ENCODE measurements at regions not wholly inside any gene's neighbourhood (a gene's known extent, or its start where the extent isn't known, plus 50 kb on each side); places are given as distances from the start of the nearest gene placed in this dataset.

GRCh38 chr16:5461141-5461540, 363.5 kb upstream of the EEF2KMT start:
- TF ChIP-seq POLR2A (IDR thresholded peaks at IDR 0.05) = no peak
- H3K4me3 ChIP-seq = no peak overlapping the region
- no peaks in the 10 kb centered on the region for H3K36me3 ChIP-seq
- intact Hi-C loops (cut with DNase I; ENCODE audit: low total_unique reads) = no loop called here
- DNase-seq = no peak
- 58 to 72% (median 63%) methylated on average over 8 of the region's 8 CpGs for WGBS, 5 donors
- no peaks in the 10 kb centered on the region for H3K4me1 ChIP-seq
- H3K27ac ChIP-seq = no peak overlapping the region
- H3K27me3 ChIP-seq (replicated peaks in 1 of 7) = no peaks in the 10 kb centered on the region
- H3K9me3 ChIP-seq = no peaks in the 10 kb centered on the region

- no peaks in the 10 kb centered on the region for H3K36me3 ChIP-seq
- TF ChIP-seq POLR2A (IDR thresholded peaks at IDR 0.05) (no peak), CTCF (IDR thresholded peaks at IDR 0.05 in 8 of 11, conservative IDR thresholded peaks at IDR 0.05 in 3 of 11) (no peak), POLR2AphosphoS5 (IDR thresholded peaks at IDR 0.05) (no peak)
- H3K27ac ChIP-seq = no peak overlapping the region
- WGBS, 5 donors = 61 to 71% (median 69%) methylated on average over 8 of the region's 8 CpGs
- DNase-seq = no peak
- intact Hi-C loops (cut with DNase I; ENCODE audit: low total_unique reads) = no loop called here
- no peaks in the 10 kb centered on the region for H3K27me3 ChIP-seq (replicated peaks in 1 of 7)
- H3K4me3 ChIP-seq = no peak overlapping the region
- H3K9me3 ChIP-seq = no peaks in the 10 kb centered on the region
- H3K4me1 ChIP-seq = no peaks in the 10 kb centered on the region
These were observed 363.1 kb upstream of the EEF2KMT start for GRCh38 chr16:5460701-5461100.

GRCh38 chr16:5459863-5460262, 362.3 kb upstream of the EEF2KMT start:
- no peaks in the 10 kb centered on the region for H3K4me1 ChIP-seq
- H3K36me3 ChIP-seq = no peaks in the 10 kb centered on the region
- no peaks in the 10 kb centered on the region for H3K27me3 ChIP-seq (replicated peaks in 1 of 7)
- intact Hi-C loops (cut with DNase I; ENCODE audit: low total_unique reads) = no loop called here
- no peak overlapping the region for H3K27ac ChIP-seq
- WGBS, 5 donors = 75 to 90% (median 87%) methylated on average over 6 of the region's 6 CpGs
- no peak for TF ChIP-seq CTCF (IDR thresholded peaks at IDR 0.05 in 8 of 11, conservative IDR thresholded peaks at IDR 0.05 in 3 of 11)
- no peak for TF ChIP-seq POLR2AphosphoS5 (IDR thresholded peaks at IDR 0.05)
- no peak for TF ChIP-seq POLR2A (IDR thresholded peaks at IDR 0.05)
- H3K4me3 ChIP-seq = no peak overlapping the region
- no peak for DNase-seq
- no peaks in the 10 kb centered on the region for H3K9me3 ChIP-seq

- Histone ChIP-seq H3K36me3 (no peaks in the 10 kb centered on the region), H3K27ac (no peak overlapping the region), H3K9me3 (no peaks in the 10 kb centered on the region), H3K4me1 (no peaks in the 10 kb centered on the region), H3K27me3 (replicated peaks in 1 of 7) (peaks cover 0 to 10% (median 0%) of the 10 kb centered on the region in 7 donors), H3K4me3 (no peak overlapping the region)
- intact Hi-C loops (cut with DNase I; ENCODE audit: low total_unique reads) = no loop called here
- 86 to 100% (median 96%) methylated on average over 1 of the region's 1 CpG for WGBS, 5 donors
- TF ChIP-seq POLR2A (IDR thresholded peaks at IDR 0.05) = no peak
- no peak for TF ChIP-seq POLR2AphosphoS5 (IDR thresholded peaks at IDR 0.05)
- TF ChIP-seq CTCF (IDR thresholded peaks at IDR 0.05 in 8 of 11, conservative IDR thresholded peaks at IDR 0.05 in 3 of 11) = no peak
- no peak for DNase-seq
These were observed 357.5 kb upstream of the EEF2KMT start for GRCh38 chr16:5455110-5455509.

GRCh38 chr16:5454349-5454748, 356.8 kb upstream of the EEF2KMT start:
- Histone ChIP-seq H3K27me3 (replicated peaks in 1 of 7) (peaks cover 0 to 18% (median 0%) of the 10 kb centered on the region in 7 donors), H3K4me3 (no peak overlapping the region)

More at GRCh38 chr16:5454349-5454748, 356.8 kb upstream of the EEF2KMT start:
- no peaks in the 10 kb centered on the region for H3K9me3 ChIP-seq
- TF ChIP-seq POLR2A (IDR thresholded peaks at IDR 0.05) (no peak), CTCF (IDR thresholded peaks at IDR 0.05 in 8 of 11, conservative IDR thresholded peaks at IDR 0.05 in 3 of 11) (no peak), POLR2AphosphoS5 (IDR thresholded peaks at IDR 0.05) (no peak)
- intact Hi-C loops (cut with DNase I; ENCODE audit: low total_unique reads) = no loop called here
- no peak overlapping the region for H3K27ac ChIP-seq
- H3K36me3 ChIP-seq = no peaks in the 10 kb centered on the region
- no peak for DNase-seq
- no peaks in the 10 kb centered on the region for H3K4me1 ChIP-seq
